D721Med (cell line): ENCODE measurements at regions not wholly inside any gene's neighbourhood (a gene's known extent, or its start where the extent isn't known, plus 50 kb on each side); places are given as distances from the start of the nearest gene placed in this dataset.

Experiments used
- DNase-seq: peaks from one replicate; pipeline ENCODE4 v3.0.0; 2011; ENCODE audit warnings: low spot score; ENCODE audit not compliant: insufficient read length
- FAIRE-seq: peaks from 2 replicates; lab custom pipeline; 2011; peaks lifted over from hg19 to GRCh38; lab: Jason Lieb, UNC
- TF ChIP-seq, protein P1 (sequence below): IDR thresholded peaks from 2 replicates; pipeline ENCODE4 v1.5.1; 2012; ENCODE audit warnings: mild to moderate bottlenecking, control low read depth; ENCODE audit not compliant: insufficient read depth; ENCODE audit errors: missing control alignments

DNA sequence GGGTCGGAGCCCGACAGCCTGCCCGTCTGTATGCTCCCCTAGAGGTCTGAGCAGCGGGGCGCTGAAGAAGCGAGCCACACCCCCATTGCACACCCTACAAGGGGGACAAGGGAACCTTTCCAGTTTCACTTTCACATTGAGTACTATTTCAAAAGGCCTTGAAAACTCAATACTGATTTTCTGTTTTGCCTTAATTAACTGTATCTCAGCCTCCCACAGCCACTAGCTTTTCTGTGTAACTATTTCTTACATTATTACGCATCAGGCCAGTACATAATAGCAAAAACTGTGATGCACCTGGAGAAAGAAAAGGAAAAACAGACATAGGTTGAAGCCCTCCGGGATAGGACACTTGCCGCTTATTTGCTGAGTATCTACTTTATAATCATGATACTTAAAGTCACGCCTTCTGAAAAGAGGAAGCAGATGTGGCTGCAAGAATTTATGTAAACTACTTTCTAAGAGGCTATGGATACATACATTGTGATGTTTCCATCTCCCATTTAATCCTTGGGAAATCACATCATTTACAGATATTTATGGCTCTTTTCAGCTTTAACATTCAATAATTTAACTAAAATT lies 1719.5 kb downstream of the MRPL39 start:
- no peak for FAIRE-seq
- TF ChIP-seq, protein P1, sequence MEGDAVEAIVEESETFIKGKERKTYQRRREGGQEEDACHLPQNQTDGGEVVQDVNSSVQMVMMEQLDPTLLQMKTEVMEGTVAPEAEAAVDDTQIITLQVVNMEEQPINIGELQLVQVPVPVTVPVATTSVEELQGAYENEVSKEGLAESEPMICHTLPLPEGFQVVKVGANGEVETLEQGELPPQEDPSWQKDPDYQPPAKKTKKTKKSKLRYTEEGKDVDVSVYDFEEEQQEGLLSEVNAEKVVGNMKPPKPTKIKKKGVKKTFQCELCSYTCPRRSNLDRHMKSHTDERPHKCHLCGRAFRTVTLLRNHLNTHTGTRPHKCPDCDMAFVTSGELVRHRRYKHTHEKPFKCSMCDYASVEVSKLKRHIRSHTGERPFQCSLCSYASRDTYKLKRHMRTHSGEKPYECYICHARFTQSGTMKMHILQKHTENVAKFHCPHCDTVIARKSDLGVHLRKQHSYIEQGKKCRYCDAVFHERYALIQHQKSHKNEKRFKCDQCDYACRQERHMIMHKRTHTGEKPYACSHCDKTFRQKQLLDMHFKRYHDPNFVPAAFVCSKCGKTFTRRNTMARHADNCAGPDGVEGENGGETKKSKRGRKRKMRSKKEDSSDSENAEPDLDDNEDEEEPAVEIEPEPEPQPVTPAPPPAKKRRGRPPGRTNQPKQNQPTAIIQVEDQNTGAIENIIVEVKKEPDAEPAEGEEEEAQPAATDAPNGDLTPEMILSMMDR, result no peak
- DNase-seq, result no peak

DNA sequence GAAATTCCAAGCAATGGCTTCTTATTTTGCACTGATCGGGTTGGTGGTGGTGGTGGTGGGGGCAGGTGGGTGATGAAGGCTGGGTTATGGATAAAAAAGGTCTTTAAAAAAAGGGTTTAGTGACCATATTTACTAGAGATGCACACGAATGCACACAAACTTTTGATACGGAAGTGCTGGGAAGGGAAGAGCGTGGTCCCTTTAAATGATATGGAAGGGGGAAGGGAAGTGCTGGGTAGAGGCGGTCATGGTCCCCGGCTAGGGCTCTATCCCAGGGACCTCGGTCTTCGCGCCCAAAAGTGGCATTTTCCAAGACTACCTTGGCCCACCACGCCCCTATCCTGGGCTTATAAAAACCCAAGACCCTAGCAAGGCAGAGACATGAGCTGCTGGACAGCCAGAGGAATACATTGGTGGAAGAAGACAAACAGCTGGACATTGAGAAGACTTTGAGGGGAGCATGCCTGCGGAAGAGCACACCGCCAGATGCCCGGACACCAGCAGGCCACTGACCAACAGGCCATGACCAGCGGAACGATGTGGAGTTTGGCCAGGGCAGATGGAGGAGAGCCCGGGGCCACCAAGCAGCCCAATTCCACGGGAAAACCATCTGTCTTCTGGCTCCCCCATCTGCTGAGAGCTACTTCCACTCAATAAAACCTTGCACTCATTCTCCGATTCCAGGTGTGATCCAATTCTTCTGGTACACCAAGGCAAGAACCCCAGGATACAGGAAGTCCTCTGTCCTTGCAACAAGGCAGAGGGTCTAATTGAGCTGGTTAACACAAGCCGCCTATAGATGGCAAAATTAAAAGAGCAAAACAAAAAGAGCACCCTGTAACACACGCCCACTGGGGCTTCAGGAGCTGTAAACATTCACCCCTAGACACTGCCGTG lies 1720.2 kb downstream of the MRPL39 start:
- TF ChIP-seq, protein P1, result no peak
- FAIRE-seq, result no peak
- no peak for DNase-seq

DNA sequence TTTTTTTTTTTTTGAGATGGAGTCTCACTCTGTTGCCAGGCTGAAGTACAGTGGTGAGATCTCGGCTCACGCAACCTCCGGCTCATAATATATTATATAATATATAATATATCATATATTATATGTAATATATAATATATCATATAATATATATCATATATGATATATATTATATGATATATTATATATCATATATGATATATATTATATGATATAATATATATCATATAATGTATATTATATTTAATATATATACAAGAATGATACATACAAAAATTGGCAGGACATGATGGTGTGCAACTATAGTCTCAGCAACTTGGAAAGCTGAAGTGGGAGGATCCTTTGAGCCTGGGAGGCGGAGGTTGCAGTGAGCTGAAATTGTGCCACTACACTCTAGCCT lies 1725.5 kb downstream of the MRPL39 start:
- DNase-seq (no peak), FAIRE-seq (no peak)
- TF ChIP-seq, protein P1, result no peak

DNA sequence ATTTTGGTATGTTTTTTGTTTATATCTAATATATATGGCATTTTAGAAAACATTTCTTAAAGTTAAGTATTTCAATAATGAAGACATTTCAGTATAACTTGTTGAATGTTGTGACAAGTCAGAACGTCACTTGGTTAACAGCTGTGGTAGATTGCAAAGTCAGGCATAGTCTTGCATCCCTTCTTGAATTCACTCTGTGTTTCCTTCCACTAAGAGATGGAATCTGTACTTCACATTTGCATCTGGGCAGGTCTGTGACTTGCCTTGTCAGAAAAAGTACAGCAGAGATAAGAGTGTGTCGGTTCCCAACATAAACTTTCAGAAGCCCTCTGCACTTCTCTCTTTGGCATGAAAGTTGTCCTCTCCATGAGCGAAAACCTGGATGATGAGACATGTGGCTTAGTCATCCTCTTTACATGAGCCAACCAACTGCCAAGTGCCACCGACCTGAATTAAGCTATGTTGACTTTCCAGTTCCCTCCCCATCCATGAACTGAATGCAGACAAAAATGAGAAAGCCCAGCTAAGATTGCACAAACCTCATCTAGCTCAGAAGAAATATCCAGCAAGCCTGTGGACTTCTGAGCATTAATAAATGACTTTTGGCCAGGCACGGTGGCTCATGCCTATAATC lies 1730.2 kb downstream of the MRPL39 start:
- TF ChIP-seq, protein P1, result no peak
- DNase-seq (no peak), FAIRE-seq (no peak)

DNA sequence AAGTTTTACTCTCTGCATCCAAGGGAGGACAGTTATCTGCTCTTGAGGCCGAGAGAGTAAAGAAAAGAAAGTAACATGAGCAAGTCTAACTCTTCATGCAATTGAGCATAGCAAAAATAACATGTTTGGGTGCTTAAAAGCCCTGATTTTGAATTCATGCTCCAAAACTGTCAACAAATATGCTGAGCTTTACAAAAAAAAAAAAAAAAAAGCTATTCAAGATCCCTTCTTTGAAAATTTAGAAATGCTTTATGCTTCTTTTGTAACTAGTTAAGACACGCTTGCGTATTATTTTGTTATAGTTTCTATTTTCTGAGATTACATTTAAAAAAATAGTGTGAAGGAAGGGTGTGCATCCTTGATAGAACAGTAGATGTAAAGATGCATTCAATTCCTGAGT lies 1733.0 kb downstream of the MRPL39 start:
- no peak for FAIRE-seq
- no peak for DNase-seq
- TF ChIP-seq, protein P1, result no peak

DNA sequence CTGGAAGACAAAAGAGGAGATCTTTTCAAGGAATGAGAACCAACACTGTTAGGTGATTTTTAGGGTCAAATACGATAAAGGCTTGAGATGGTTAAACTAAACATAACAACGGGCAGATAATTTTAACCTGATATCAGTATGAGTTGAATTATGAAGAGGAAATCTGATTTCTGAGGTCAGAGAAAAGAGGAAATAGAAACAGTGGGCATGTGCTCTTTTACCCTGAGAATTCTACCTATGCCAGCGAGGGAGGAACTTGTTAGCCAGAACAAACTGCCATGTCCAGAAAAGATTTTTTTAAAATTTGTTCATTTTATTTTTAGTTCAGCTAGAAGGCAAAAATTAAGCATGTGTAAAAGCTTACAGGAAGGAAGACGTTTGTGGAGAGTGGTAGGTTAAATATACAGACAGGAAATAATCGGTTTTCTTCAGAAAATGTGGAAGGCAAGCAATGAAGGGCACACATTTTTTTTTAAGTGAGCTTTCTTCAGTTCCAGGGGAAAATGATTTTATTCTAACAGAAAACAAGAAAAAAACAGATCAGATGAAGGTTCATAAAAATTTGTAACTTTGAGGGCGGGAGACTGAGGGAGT lies 1745.3 kb downstream of the MRPL39 start:
- TF ChIP-seq, protein P1, result no peak
- no peak for DNase-seq
- no peak for FAIRE-seq
